ENCODE measurements at regions not wholly inside any gene's neighbourhood (a gene's known extent, or its start where the extent isn't known, plus 50 kb on each side); places are given as distances from the start of the nearest gene placed in this dataset.

DNA sequence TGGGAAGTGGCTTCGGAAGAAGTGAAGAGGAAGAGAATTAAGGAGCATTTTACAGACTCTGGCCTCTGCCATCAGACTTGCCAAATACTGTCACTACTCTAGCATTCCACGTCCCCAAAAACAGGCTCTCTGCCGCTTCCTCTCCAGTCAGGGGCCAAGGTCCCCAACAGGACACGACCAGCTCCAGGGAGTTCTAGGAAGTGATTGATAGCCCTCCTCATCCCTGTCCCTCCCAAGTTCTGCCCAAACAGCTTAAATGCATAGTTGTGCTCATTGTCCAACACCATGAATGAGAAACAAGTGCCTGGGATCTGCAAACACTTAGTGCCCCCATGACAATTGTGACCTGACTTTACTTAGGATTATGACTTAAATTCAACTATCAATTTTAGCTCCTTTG is 96.5 kb downstream of the MED10 start:
- TF ChIP-seq, protein P1, sequence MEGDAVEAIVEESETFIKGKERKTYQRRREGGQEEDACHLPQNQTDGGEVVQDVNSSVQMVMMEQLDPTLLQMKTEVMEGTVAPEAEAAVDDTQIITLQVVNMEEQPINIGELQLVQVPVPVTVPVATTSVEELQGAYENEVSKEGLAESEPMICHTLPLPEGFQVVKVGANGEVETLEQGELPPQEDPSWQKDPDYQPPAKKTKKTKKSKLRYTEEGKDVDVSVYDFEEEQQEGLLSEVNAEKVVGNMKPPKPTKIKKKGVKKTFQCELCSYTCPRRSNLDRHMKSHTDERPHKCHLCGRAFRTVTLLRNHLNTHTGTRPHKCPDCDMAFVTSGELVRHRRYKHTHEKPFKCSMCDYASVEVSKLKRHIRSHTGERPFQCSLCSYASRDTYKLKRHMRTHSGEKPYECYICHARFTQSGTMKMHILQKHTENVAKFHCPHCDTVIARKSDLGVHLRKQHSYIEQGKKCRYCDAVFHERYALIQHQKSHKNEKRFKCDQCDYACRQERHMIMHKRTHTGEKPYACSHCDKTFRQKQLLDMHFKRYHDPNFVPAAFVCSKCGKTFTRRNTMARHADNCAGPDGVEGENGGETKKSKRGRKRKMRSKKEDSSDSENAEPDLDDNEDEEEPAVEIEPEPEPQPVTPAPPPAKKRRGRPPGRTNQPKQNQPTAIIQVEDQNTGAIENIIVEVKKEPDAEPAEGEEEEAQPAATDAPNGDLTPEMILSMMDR (IDR thresholded peaks at IDR 0.05; ENCODE audit: low read length), result no peak
- TF ChIP-seq EZH2 (IDR thresholded peaks at IDR 0.05; ENCODE audit: borderline replicate concordance, low read length), result no peak
